Adipocyte (in vitro differentiated cells): ENCODE measurements at regions not wholly inside any gene's neighbourhood (a gene's known extent, or its start where the extent isn't known, plus 50 kb on each side); places are given as distances from the start of the nearest gene placed in this dataset.
"Not testable (repeated sequence)": the region's sequence is repeated elsewhere in the genome, so short reads cannot be mapped to it uniquely, and the experiment has no call there.

Experiments
- DNase-seq: peaks from one replicate; pipeline ENCODE4 v3.0.0-alpha.2; 2015; ENCODE audit warnings: low read depth
- H3K27me3 ChIP-seq: replicated peaks from 2 replicates; pipeline ENCODE4 v1.7.0; 2013; ENCODE audit warnings: mild to moderate bottlenecking, low read length, moderate library complexity; ENCODE audit not compliant: control insufficient read depth, insufficient read depth
- H3K36me3 ChIP-seq: 2 replicates; pipeline ENCODE4 v1.7.0; 2013; ENCODE audit warnings: low read length, mild to moderate bottlenecking, moderate library complexity; ENCODE audit not compliant: control insufficient read depth, insufficient read depth, severe bottlenecking
- H3K4me1 ChIP-seq: 2 replicates; pipeline ENCODE4 v1.7.0; 2013; ENCODE audit warnings: mild to moderate bottlenecking, low read length, moderate library complexity; ENCODE audit not compliant: control insufficient read depth, insufficient read depth
- H3K4me3 ChIP-seq: 2 replicates; pipeline ENCODE4 v1.7.0; 2013; ENCODE audit warnings: mild to moderate bottlenecking, low read length, moderate library complexity
- H3K9ac ChIP-seq: 2 replicates; pipeline ENCODE4 v1.7.0; 2013; ENCODE audit warnings: mild to moderate bottlenecking, low read length, moderate library complexity
- H3K9me3 ChIP-seq: 2 replicates; pipeline ENCODE4 v1.7.0; 2013; ENCODE audit warnings: mild to moderate bottlenecking, low read length, moderate library complexity; ENCODE audit not compliant: control insufficient read depth

DNA sequence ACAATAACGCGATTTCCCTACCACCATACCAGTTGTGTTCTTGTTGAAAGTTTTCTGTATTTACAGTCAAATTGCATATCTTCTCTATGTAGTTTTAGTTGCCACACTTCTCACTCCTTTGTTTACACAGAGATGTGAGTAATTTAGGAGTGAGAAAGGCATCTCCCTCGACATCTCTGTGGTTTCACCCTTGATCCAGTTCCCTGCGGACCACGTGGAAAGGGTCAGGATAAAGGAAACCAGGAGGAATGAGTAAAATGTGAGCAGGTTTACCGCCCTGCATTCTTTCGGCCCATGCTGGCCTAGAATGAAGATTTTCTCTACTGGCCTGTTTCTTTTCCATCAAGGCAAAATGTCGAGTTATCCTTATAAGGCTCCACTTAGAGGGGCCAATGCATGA lies 83.2 kb upstream of the WIPF3 start:
- Histone ChIP-seq H3K9ac (peak overlapping the region; percentile 60), H3K4me1 (peaks cover 15% of the 10 kb centered on the region), H3K4me3 (peak overlapping the region; percentile 58)
- DNase-seq = peak; percentile 74
- not testable (repeated sequence) for H3K27me3 ChIP-seq, H3K36me3 ChIP-seq, H3K9me3 ChIP-seq

DNA sequence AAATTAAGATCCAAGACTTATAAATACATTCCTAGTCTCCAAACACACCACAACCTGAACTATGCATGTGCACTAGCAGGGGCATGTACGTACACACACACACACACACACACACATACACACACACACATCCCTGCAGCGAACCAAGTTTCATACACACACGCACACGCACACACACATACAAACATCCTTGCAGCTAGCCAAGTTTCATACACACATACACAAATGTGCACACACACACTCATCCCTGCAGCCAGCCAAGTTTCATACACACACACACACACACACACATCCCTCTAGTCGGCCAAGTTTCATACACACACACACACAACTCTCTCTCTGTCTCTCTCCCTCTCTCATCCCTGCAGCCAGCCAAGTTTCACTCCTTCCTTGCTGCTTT lies 82.7 kb upstream of the WIPF3 start:
- Histone ChIP-seq H3K4me3 (peak overlapping the region; percentile 58), H3K9me3 (peaks cover under 1% of the 10 kb centered on the region), H3K36me3 (no peaks in the 10 kb centered on the region), H3K4me1 (peaks cover 15% of the 10 kb centered on the region), H3K9ac (peak overlapping the region; percentile 60), H3K27me3 (no peaks in the 10 kb centered on the region)
- peak; percentile 6 for DNase-seq

DNA sequence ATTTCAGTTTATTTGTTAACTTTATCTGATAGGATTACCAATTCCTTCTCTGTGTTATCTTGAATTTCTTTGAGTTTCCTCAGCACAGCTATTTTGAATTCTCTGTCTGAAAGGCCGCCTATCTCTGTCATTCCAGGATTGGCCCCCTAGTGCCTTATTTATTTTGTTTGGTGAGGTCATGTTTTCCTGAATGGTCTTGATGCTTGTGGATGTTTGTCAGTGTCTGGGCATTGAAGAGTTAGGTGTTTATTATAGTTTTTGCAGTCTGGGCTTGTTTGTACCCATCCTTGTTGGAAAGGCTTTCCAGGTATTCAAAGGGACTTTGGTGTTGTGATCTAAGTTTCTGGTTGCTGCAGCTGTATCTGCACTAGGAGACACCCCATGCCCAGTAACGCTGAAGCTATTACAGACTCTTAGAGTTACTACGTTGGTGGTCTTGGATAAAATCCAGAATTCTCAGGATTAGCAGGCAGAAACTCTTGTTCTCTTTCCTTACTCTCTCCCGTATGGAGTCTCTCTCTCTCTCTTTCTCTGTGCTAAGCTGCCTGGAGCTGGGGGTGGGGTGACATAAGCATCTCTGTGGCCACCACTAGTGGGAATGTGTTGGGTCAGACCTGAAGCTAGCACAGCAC lies 76.7 kb upstream of the WIPF3 start:
- H3K9me3 ChIP-seq, H3K4me1 ChIP-seq, H3K9ac ChIP-seq, H3K27me3 ChIP-seq, H3K4me3 ChIP-seq, DNase-seq, H3K36me3 ChIP-seq: not testable (repeated sequence)

DNA sequence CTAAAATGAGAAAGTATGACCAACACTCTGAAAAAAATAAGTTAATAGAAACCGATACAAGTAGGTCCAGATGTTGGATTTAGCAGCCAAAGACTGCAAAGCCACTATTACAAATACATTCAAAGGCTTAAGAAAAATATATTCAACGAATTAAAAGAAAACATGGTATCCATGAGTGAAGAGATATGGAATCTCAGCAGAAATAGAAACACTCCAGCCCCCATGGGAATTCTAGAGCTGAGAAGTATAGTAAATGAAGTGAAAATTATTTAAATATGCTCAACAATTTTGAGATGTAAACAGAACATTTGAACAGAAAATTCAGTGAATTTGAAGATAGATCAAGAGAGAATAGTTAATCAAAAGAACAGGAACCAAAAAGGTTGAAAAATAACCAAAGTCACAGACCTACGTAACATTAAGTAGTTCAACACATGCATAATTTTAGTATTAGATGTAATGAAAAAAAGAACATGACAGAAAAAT lies 72.0 kb upstream of the WIPF3 start:
- no peaks in the 10 kb centered on the region for H3K4me1 ChIP-seq
- no peaks in the 10 kb centered on the region for H3K27me3 ChIP-seq
- no peaks in the 10 kb centered on the region for H3K9me3 ChIP-seq
- H3K4me3 ChIP-seq = no peak overlapping the region
- no peaks in the 10 kb centered on the region for H3K36me3 ChIP-seq
- DNase-seq = no peak
- no peak overlapping the region for H3K9ac ChIP-seq

DNA sequence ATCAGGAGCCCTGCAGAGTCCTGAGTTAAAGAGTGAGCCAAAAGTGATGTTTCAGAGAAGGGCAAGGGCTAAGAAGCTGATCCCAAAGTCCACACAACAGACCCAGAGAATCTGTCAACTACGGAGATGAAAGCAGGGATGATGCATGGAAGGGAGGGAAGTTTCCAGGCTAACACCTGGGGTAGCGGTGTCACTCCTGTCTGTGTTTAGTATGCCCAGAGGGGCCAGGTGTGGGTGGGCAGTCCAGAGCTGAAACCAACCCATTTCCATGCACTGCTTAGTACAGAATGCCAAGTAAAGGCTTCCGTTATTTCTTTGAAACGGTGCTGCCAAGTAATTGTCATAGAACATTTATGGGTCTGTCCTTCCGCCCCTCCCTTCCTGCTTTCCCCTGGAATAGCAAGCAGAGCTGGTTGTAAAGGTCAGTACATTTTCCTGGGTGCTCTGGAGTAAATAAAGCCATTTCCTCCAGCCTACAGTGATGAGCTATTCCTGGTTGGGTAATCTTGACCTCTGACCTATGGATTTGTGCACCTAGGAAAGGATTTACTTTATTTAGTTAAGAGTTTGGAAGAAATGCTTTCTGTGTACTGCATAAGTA lies 58.6 kb upstream of the WIPF3 start:
- H3K36me3 ChIP-seq, H3K9me3 ChIP-seq, H3K4me3 ChIP-seq, H3K4me1 ChIP-seq, H3K27me3 ChIP-seq: not testable (repeated sequence)
- peak overlapping the region; percentile 44 for H3K9ac ChIP-seq
- peak; percentile 23 for DNase-seq

DNA sequence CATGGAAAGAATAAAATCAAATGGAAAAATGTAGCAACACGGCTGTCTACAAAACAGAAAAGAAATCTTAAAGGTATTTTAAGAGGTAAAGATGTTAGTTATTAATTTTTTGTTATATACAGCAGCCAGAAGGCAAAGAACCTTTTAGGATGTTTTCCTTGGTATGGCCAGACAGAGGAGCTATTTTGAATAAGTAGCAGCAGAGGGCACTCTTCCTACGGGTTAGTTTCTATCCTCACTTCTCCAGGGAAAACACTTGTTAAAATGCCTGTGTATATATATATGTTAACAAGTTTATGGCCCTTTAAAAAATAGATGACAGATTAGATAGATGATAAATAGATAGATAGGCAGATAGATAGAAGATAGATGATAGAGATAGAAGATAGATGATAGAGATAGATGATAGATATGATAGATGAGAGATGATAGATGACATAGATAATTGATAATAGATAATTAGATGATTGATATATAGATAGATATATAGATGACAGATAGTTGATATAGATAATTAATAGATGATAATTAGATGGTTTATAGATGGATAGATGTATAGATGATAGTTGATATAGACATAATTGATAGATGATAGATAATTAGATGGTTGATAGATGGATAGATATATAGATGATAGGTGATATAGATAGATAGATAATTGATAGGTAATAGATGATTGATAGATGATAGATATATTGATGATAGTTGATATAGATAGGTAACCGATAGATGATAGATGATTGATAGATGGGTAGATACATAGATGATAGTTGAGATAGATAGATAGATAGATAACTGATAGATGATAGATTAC lies 57.8 kb upstream of the WIPF3 start:
- Histone ChIP-seq H3K9ac (peak overlapping the region; percentile 44), H3K9me3 (no peaks in the 10 kb centered on the region), H3K27me3 (no peaks in the 10 kb centered on the region), H3K4me1 (peaks cover 9% of the 10 kb centered on the region), H3K4me3 (no peak overlapping the region), H3K36me3 (no peaks in the 10 kb centered on the region)
- DNase-seq = peak; percentile 83

DNA sequence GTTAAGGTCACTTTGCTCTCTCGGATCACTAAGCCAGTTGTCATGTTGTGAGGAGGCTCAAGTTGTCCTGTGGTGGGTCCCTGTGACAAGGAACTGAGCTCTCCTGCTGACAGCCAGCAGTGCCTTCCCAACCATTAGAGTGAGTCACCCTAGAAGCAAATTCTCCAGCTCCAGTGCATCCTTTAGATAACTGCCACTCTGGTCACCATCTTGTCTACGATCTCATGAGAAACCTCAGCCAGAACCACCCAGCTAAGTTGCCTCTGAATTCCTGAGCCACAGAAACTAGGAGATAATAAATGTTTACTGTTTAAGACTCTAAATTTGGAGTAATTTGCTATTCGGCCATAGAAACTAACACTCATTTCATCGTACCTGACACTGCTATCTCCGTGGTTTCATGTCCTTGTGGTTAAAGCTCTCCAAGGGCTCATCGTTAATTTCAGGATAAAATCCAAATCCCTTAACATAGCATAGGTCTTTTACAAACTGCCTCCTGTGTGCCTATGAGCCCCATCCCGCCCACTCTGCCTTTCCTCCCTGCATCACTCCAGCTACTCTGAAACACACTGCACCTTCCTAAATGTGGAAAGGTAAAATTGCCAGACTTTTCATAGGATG lies 56.5 kb upstream of the WIPF3 start:
- DNase-seq = no peak
- H3K9ac ChIP-seq = no peak overlapping the region
- H3K27me3 ChIP-seq = no peaks in the 10 kb centered on the region
- H3K36me3 ChIP-seq = no peaks in the 10 kb centered on the region
- H3K4me3 ChIP-seq = no peak overlapping the region
- H3K4me1 ChIP-seq = peaks cover 9% of the 10 kb centered on the region
- no peaks in the 10 kb centered on the region for H3K9me3 ChIP-seq

DNA sequence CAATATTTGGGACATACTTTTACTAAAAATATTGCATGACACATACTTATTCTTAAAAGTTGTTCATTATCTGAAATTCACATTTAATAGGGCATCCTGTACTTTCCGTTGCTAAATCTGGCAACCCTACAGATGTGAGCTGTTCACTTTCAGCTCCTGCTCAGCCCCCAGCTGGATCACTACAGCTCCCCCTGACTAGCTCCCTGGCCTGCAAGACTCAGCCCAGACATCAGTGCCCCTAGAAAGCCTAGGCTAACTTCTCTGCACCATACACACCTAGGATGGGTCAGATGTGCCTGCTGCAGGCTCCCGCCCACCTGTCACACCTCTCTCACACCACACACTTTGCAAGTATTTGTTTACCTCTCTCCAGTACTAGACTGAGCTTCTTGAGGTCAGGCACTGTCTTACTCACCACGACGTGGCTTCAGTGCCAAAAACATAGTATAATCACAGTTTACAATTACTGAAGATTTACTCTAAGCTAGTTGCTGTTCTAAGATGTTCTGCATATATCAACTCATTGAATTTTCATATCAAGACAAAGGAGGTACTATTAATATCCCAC lies 55.9 kb upstream of the WIPF3 start:
- not testable (repeated sequence) for DNase-seq, H3K4me3 ChIP-seq, H3K9me3 ChIP-seq, H3K4me1 ChIP-seq, H3K9ac ChIP-seq, H3K36me3 ChIP-seq, H3K27me3 ChIP-seq

DNA sequence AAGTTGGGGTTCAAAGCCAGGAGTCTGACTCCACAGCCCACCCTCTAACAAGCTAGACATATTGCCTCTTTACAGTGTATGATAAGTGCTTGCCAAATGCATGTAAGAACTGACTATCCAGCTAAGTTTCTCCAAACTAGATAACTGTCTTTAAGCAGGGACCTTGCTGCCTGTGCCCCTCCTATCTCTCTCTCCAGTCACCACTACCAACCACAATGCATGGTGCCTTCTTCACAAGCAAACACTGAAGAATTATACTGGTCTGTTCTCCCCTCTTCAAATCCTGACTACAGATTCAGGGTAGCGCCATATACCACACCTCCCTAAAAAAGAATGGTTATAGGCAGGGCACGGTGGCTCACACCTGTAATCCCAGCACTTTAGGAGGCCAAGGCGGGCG lies 55.3 kb upstream of the WIPF3 start:
- not testable (repeated sequence) for H3K9me3 ChIP-seq, H3K36me3 ChIP-seq, H3K4me3 ChIP-seq, DNase-seq, H3K27me3 ChIP-seq, H3K4me1 ChIP-seq, H3K9ac ChIP-seq

DNA sequence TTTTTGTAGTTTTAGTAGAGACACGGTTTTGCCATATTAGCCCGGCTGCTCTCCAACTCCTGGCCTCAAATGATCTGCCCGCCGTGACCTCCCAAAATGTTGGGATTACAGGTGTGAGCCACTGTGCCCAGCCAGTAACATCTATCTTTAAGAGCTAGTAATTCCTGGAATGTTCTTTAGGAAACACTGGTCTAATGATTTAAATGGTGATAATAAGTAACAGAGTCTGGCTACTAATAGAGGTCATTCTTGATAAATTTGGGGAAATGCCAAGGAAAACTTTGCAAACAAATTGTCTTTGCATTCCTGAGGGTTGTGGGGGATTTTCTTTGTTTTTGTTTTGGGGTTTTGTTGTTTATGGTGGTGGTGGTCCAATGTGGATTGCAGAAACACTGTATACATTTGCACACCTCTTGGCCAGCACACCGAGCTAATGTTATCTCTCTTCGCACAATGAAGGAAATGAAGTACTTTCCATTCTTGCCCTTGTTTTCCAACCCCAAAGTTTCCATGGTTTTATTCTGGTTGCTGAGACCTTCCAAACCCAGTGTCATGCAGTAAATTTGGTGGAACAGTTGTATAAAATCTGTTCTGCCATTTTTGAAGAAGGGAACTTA lies 51.3 kb upstream of the WIPF3 start:
- Histone ChIP-seq H3K9me3 (no peaks in the 10 kb centered on the region), H3K4me1 (no peaks in the 10 kb centered on the region), H3K4me3 (no peak overlapping the region), H3K27me3 (peaks cover 5% of the 10 kb centered on the region), H3K9ac (no peak overlapping the region), H3K36me3 (no peaks in the 10 kb centered on the region)
- no peak for DNase-seq
